BE2C (cell line): ENCODE measurements at regions not wholly inside any gene's neighbourhood (a gene's known extent, or its start where the extent isn't known, plus 50 kb on each side); places are given as distances from the start of the nearest gene placed in this dataset.
"Not testable (repeated sequence)": the region's sequence is repeated elsewhere in the genome, so short reads cannot be mapped to it uniquely, and the experiment has no call there.

ENCODE experiments used
- DNase-seq: peaks from one replicate; pipeline ENCODE4 v3.0.0-alpha.2; 2020
- H3K27me3 ChIP-seq: fragments of 250-450 bp; sonication (Bioruptor Pico); 2 replicates; pipeline ENCODE4 v1.5.1; 2020; ENCODE audit warnings: mild to moderate bottlenecking
- H3K36me3 ChIP-seq: fragments of 250-450 bp; sonication (Bioruptor Pico); 2 replicates; pipeline ENCODE4 v1.5.1; 2020; ENCODE audit warnings: mild to moderate bottlenecking
- H3K4me1 ChIP-seq: fragments of 250-450 bp; sonication (Bioruptor Pico); 2 replicates; pipeline ENCODE4 v1.5.1; 2020
- H3K4me3 ChIP-seq: 2 replicates; pipeline ENCODE4 v1.5.1; 2011; ENCODE audit warnings: low read depth, low read length
- H3K9me3 ChIP-seq: fragments of 250-450 bp; sonication (Bioruptor Pico); 2 replicates; pipeline ENCODE4 v1.5.1; 2020
- TF ChIP-seq, protein P1 (sequence below): IDR thresholded peaks from 2 replicates; pipeline ENCODE4 v1.5.1; 2012; ENCODE audit warnings: mild to moderate bottlenecking, low read depth, low read length

DNA sequence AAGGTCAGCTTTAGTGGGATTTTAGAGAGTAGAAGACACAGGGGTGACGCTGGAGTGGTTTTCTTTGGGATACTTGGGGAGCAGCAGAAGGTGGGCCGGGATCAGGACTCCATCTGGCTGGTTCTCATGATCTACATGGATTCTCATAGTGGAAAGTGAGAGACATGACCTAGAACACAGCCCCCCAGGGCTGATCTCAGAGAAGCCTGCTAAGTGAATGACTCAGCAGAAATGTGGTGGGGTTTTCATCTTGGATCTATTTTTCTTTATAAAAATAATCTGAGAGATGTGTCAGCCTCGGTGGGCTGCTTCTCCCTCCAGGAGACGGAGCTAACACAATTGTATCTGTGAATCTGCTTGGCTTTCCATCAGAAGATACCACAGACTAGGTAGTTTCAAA, 484.4 kb downstream of the TMEM121 start:
- Histone ChIP-seq H3K4me1 (no peaks in the 10 kb centered on the region), H3K36me3 (no peaks in the 10 kb centered on the region), H3K4me3 (no peak overlapping the region), H3K9me3 (no peaks in the 10 kb centered on the region), H3K27me3 (peaks cover 4% of the 10 kb centered on the region; the same call in 1 of the 2 replicates)
- TF ChIP-seq, protein P1, sequence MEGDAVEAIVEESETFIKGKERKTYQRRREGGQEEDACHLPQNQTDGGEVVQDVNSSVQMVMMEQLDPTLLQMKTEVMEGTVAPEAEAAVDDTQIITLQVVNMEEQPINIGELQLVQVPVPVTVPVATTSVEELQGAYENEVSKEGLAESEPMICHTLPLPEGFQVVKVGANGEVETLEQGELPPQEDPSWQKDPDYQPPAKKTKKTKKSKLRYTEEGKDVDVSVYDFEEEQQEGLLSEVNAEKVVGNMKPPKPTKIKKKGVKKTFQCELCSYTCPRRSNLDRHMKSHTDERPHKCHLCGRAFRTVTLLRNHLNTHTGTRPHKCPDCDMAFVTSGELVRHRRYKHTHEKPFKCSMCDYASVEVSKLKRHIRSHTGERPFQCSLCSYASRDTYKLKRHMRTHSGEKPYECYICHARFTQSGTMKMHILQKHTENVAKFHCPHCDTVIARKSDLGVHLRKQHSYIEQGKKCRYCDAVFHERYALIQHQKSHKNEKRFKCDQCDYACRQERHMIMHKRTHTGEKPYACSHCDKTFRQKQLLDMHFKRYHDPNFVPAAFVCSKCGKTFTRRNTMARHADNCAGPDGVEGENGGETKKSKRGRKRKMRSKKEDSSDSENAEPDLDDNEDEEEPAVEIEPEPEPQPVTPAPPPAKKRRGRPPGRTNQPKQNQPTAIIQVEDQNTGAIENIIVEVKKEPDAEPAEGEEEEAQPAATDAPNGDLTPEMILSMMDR: no peak
- no peak for DNase-seq

DNA sequence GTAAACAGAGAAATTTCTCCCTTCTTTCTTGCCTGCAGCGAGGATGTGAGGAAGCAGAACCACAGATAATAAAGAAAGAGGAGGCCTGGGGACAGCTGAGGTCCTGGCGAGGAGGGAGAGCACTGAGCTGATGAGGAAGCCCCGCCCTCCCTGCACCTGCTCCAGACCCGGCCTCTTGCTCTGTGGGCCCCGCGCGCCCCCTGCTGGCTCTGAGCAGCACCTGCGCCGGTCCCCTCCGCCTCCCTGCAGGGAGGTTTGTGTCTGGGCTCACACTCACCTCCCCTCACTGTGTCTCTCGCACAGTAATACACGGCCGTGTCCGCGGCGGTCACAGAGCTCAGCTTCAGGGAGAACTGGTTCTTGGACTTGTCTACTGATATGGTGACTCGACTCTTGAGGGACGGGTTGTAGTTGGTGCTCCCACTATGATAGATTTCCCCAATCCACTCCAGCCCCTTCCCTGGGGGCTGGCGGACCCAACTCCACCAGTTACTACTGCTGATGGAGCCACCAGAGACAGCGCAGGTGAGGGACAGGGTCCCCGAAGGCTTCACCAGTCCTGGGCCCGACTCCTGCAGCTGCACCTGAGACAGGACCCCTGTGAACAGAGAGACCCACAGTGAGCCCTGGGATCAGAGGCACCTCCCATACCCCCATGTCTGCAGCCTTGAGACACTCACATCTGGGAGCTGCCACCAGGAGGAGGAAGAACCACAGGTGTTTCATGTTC, 485.4 kb downstream of the TMEM121 start:
- H3K4me1 ChIP-seq, H3K4me3 ChIP-seq, H3K27me3 ChIP-seq, H3K9me3 ChIP-seq, H3K36me3 ChIP-seq: not testable (repeated sequence)
- DNase-seq: peak; percentile 77
- TF ChIP-seq, protein P1: peak; percentile 60

DNA sequence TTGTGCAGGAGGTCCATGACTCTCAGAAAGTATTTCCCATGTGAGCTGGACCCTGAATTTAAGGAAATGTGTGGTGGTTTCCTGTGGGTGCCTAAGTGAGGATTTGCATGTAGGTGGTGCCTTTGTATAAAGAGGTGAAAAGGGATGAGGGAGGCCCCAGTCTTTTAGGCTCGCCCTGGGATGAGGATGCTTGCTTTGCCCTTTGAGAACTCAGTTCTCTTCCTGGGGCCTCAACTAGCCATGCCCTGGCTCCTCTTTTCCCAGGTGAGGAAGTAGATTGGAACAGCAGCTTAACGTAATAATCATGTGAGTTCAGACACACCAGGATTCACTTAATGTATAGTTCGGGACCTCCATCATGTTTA, 486.0 kb downstream of the TMEM121 start:
- H3K9me3 ChIP-seq, H3K4me1 ChIP-seq, DNase-seq, H3K27me3 ChIP-seq, H3K4me3 ChIP-seq, H3K36me3 ChIP-seq: not testable (repeated sequence)

DNA sequence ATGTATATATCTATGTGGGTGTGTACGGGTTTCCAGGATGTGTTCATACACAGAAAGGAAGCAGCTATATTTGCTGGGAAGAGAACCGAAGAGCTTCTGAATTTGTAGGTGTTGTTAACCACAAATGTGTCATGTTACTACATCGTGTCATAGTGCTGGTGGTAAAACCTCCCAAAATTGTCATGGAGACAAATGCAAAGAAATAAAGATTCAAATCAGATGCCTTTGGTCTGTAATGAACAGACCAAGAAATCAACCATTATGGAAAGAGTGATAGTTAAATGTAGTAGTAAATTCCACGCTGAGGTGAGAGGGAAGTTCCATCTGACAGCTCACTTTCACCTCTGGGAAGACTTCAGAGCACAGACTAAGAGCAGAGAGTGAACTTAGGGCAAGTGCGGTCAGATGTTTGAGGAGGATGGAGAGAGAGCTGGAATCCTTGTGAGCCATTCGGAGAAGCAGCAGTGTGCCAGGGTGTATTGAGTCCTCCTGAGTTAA, 487.5 kb downstream of the TMEM121 start:
- no peak overlapping the region for H3K4me3 ChIP-seq
- H3K4me1 ChIP-seq: no peaks in the 10 kb centered on the region
- no peaks in the 10 kb centered on the region for H3K9me3 ChIP-seq
- no peak for DNase-seq
- TF ChIP-seq, protein P1: no peak
- no peaks in the 10 kb centered on the region for H3K36me3 ChIP-seq
- H3K27me3 ChIP-seq: peaks cover 9% of the 10 kb centered on the region; the same call in 1 of the 2 replicates

- not testable (repeated sequence) for DNase-seq, H3K4me1 ChIP-seq, H3K9me3 ChIP-seq
Measured at GRCh38 chr14:106017952-106018351, 491.6 kb downstream of the TMEM121 start.

DNA sequence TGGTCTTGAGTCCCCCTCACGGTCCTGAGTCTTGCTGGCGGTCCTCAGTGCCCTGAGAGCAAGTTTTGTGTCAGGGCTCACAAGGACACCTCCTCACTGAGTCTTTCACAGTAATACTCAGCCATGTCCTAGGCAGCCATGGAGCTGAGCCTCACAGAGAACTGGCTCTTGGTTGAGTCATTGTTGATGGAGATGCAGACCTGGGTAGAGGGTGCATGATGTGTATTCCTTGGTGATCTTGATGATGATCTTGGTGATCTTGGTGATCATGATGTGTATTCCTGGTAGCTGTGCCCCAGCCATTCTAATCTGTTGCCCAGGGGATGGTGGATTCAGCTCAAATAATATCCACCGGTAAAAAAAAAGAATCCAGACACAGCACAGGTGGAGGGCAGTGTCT, 495.4 kb downstream of the TMEM121 start:
- Histone ChIP-seq H3K4me3 (no peak overlapping the region), H3K9me3 (no peaks in the 10 kb centered on the region), H3K27me3 (0 out of 2 replicates have a peak, but pooled peaks cover 5% of the 10 kb centered on the region), H3K4me1 (no peaks in the 10 kb centered on the region), H3K36me3 (no peaks in the 10 kb centered on the region)
- DNase-seq: no peak
- TF ChIP-seq, protein P1: no peak

More at GRCh38 chr14:106017952-106018351, 491.6 kb downstream of the TMEM121 start:
- H3K4me3 ChIP-seq, H3K36me3 ChIP-seq, H3K27me3 ChIP-seq: not testable (repeated sequence)

GRCh38 chr14:106022648-106023047, 496.3 kb downstream of the TMEM121 start:
- not testable (repeated sequence) for H3K9me3 ChIP-seq, H3K4me3 ChIP-seq, H3K4me1 ChIP-seq, DNase-seq, H3K27me3 ChIP-seq, H3K36me3 ChIP-seq
